ENCODE measurements at regions not wholly inside any gene's neighbourhood (a gene's known extent, or its start where the extent isn't known, plus 50 kb on each side); places are given as distances from the start of the nearest gene placed in this dataset.

DNA sequence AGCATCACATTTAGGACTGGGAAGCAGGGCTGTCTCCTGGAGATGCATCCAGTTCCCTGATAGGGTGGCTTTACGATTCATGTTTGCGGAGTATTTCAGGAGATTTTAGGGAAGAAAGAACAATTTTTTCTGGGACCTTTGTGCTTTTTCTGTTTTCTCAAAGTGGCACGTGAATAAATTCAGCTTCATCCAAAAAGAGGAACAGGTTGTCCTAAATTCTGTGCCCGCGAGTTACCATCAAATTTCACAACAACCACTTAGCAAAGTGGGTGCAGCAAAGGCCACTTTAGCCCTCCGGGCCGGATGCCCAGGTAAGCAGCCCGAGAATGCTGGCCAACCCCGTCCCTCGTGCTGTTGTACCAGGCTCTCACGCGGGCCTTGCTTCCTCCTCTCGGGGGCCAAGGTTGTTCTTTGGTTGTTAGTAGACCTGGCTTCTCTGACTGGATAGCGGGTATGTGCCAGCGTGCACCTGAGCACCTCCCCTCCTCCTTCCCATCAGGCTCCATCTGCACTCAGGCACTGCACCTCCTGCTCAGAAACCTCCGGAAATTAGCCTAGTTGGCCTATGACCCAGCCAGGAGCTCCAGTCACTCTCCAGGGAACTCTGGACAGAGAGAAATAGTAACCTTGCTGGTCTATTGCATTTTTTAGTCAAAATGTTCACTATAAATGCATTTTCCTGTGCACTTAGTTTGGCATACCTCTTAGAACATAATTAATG lies 83.0 kb downstream of the CMPK2 start:
- Mint-ChIP-seq H3K9me3 (no peaks in the 10 kb centered on the region), H3K4me1 (peaks cover 18% of the 10 kb centered on the region), H3K4me3 (no peak overlapping the region), H3K27me3 (peaks cover 4% of the 10 kb centered on the region), H3K36me3 (ENCODE audit: low read depth) (no peaks in the 10 kb centered on the region), H3K27ac (no peak overlapping the region)
- ATAC-seq (ENCODE audit: low read depth) (no peak), DNase-seq (no peak)
- TF ChIP-seq, protein P1, sequence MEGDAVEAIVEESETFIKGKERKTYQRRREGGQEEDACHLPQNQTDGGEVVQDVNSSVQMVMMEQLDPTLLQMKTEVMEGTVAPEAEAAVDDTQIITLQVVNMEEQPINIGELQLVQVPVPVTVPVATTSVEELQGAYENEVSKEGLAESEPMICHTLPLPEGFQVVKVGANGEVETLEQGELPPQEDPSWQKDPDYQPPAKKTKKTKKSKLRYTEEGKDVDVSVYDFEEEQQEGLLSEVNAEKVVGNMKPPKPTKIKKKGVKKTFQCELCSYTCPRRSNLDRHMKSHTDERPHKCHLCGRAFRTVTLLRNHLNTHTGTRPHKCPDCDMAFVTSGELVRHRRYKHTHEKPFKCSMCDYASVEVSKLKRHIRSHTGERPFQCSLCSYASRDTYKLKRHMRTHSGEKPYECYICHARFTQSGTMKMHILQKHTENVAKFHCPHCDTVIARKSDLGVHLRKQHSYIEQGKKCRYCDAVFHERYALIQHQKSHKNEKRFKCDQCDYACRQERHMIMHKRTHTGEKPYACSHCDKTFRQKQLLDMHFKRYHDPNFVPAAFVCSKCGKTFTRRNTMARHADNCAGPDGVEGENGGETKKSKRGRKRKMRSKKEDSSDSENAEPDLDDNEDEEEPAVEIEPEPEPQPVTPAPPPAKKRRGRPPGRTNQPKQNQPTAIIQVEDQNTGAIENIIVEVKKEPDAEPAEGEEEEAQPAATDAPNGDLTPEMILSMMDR (IDR thresholded peaks at IDR 0.05), result no peak
- intact Hi-C loops (cut with micrococcal nuclease), result no loop called here
- ChIA-PET POLR2A (no interaction called here), CTCF (interaction anchor here (0.9 kb wide), 1 partner anchor 10 kb away, joined by 3 read pairs; no protein-coding TSS in a partner anchor)

DNA sequence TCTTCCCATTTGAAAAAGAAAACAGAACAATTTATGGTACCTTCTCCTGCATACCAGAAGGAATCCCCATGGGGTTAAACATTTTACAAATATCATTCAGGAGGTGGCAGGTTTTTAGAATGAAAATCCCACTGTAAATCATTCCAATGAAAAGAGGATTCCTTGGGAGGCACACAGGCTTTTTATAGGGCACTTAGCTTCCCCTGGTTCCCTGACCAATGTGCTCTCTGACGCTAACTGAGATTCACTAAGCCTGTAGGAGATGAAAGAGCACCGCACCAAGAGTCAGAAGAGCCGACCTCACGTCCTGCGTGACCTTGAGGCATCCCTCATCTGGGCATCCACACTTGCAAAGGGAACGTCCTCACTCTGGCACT lies 82.5 kb downstream of the CMPK2 start:
- Mint-ChIP-seq H3K4me1 (peaks cover 18% of the 10 kb centered on the region), H3K36me3 (ENCODE audit: low read depth) (no peaks in the 10 kb centered on the region), H3K27ac (no peak overlapping the region), H3K27me3 (peaks cover 4% of the 10 kb centered on the region), H3K9me3 (no peaks in the 10 kb centered on the region), H3K4me3 (no peak overlapping the region)
- intact Hi-C loops (cut with micrococcal nuclease), result no loop called here
- DNase-seq (no peak), ATAC-seq (ENCODE audit: low read depth) (no peak)
- TF ChIP-seq, protein P1 (IDR thresholded peaks at IDR 0.05), result no peak
- CTCF ChIA-PET, result interaction anchor here (0.9 kb wide), 1 partner anchor 10 kb away, joined by 3 read pairs; no protein-coding TSS in a partner anchor
- POLR2A ChIA-PET, result no interaction called here

DNA sequence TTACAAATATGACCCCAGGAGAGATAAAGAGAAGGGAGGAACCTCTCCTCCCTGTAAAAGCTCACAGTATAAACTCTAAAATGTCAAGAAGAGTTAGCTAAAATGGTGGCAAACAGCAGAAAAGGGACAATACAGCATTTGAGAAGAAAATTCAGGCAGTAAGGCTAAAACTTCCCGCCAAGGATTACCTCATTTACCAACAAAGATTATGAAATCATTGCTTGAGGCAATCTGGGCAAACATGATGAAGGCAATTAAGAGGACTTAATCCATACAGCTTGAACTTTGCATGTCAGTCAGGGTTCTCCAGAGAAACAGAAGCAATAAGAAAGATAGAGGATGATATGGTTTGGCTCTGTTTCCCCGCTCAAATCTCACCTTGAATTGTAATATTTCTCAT lies 81.4 kb downstream of the CMPK2 start:
- Mint-ChIP-seq H3K4me1 (peaks cover 18% of the 10 kb centered on the region), H3K27ac (no peak overlapping the region), H3K27me3 (peaks cover 4% of the 10 kb centered on the region), H3K9me3 (no peaks in the 10 kb centered on the region), H3K4me3 (no peak overlapping the region), H3K36me3 (ENCODE audit: low read depth) (no peaks in the 10 kb centered on the region)
- ChIA-PET POLR2A (no interaction called here), CTCF (no interaction called here)
- ATAC-seq (ENCODE audit: low read depth), result no peak
- no peak for DNase-seq
- intact Hi-C loops (cut with micrococcal nuclease), result no loop called here
- TF ChIP-seq, protein P1 (IDR thresholded peaks at IDR 0.05), result no peak

DNA sequence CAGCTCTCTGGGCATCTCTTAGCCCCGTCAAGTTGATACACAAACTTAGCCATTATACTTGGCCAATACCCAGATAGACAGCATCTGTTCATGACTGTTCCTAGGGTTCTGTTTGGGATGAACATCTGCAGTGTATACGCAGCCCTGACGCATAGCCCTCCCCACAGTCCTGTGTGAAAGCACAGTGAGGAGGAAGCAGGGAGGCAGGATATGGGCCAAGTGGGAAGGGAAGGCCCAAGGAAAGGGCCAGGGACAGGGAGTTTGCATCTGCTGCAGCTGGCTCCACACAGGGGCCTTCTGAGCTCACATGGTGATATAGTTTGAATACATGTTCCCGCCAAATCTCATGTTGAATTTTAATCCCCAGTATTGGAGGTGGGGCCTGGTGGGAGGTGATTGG lies 80.2 kb downstream of the CMPK2 start:
- H3K27me3 Mint-ChIP-seq, result peaks cover 4% of the 10 kb centered on the region
- intact Hi-C loops (cut with micrococcal nuclease), result no loop called here
- H3K36me3 Mint-ChIP-seq (ENCODE audit: low read depth), result no peaks in the 10 kb centered on the region
- TF ChIP-seq, protein P1 (IDR thresholded peaks at IDR 0.05), result no peak
- H3K27ac Mint-ChIP-seq, result no peak overlapping the region
- no peak for ATAC-seq (ENCODE audit: low read depth)
- no peaks in the 10 kb centered on the region for H3K9me3 Mint-ChIP-seq
- ChIA-PET POLR2A (no interaction called here), CTCF (no interaction called here)
- no peak overlapping the region for H3K4me3 Mint-ChIP-seq
- DNase-seq, result no peak
- H3K4me1 Mint-ChIP-seq, result peaks cover 14% of the 10 kb centered on the region

DNA sequence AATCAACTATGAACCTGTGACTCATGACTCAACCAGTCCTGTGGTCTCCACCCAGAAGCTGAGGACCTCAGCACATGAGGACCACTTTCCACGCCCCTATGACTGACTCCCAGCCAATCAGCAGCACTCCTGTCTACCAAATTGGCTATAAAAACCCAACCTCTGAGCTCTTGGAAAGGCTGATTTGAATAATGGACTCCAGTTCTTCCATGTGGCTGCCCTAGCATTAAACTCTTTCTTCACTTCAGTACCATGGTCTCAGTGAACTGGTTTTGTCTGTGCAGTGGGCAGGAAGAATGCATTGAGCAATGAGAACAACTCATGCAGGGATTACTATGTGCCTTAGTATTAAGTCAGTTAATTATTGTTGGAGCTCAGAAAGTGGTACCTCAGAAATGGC lies 78.3 kb downstream of the CMPK2 start:
- no peak for DNase-seq
- ATAC-seq (ENCODE audit: low read depth), result no peak
- no peaks in the 10 kb centered on the region for H3K36me3 Mint-ChIP-seq (ENCODE audit: low read depth)
- ChIA-PET POLR2A (no interaction called here), CTCF (no interaction called here)
- TF ChIP-seq, protein P1 (IDR thresholded peaks at IDR 0.05), result no peak
- H3K27me3 Mint-ChIP-seq, result peaks cover 8% of the 10 kb centered on the region
- no peak overlapping the region for H3K27ac Mint-ChIP-seq
- H3K4me1 Mint-ChIP-seq, result no peaks in the 10 kb centered on the region
- intact Hi-C loops (cut with micrococcal nuclease), result no loop called here
- no peaks in the 10 kb centered on the region for H3K9me3 Mint-ChIP-seq
- no peak overlapping the region for H3K4me3 Mint-ChIP-seq

Data from activated B cell treated with CpG ODN at 0.5 μM for 24 hours (primary cell).